ENCODE measurements at regions not wholly inside any gene's neighbourhood (a gene's known extent, or its start where the extent isn't known, plus 50 kb on each side); places are given as distances from the start of the nearest gene placed in this dataset.
"Not testable (repeated sequence)": the region's sequence is repeated elsewhere in the genome, so short reads cannot be mapped to it uniquely, and the experiment has no call there.

DNA sequence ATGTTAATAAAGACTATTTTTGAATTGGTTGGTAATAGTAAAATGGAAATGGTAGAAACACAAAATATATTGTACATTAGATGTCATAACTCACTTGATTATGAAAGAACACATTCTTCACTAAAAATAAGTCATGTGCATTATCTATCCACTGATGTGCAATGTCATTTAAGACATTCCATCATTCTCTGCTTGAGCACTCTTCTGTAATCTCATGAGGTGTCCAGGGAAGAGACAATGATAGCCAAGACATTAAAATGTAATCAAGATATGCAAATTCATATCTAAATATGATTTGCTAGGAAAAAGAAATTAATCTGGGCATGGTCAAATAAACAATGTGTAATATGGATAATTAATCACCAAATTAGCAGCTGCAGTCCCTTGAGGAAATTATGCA is 422.5 kb downstream of the BTG1 start:
- Mint-ChIP-seq H3K4me1 (ENCODE audit: low read depth) (peaks cover 7% of the 10 kb centered on the region), H3K27me3 (ENCODE audit: low read depth) (no peaks in the 10 kb centered on the region), H3K9me3 (peaks cover 3% of the 10 kb centered on the region), H3K36me3 (ENCODE audit: low read depth) (no peaks in the 10 kb centered on the region), H3K27ac (no peak overlapping the region), H3K4me3 (no peak overlapping the region)
- intact Hi-C loops (cut with micrococcal nuclease): no loop called here
- no peak for DNase-seq
- CTCF ChIA-PET: no interaction called here

DNA sequence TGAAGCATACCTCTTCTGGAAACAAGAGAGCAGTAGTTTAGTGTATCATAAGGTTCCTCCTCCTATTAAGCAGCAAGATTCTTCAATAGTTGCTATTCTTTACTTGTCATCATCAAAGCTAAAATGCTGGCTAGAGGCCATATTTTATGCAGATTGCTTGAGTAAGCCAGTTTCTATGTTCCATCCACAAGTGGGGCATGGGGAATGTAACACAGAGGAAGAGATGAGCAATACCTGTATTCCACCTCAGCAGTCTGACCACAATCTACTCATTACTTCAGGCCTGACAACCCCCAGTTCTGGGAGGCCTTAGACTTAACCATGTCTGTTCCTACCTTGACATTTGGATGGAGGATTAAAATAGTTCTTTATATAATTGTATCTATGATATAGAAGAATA is 423.6 kb downstream of the BTG1 start:
- H3K4me3 Mint-ChIP-seq: no peak overlapping the region
- DNase-seq: peak; percentile 40
- intact Hi-C loops (cut with micrococcal nuclease): no loop called here

DNA sequence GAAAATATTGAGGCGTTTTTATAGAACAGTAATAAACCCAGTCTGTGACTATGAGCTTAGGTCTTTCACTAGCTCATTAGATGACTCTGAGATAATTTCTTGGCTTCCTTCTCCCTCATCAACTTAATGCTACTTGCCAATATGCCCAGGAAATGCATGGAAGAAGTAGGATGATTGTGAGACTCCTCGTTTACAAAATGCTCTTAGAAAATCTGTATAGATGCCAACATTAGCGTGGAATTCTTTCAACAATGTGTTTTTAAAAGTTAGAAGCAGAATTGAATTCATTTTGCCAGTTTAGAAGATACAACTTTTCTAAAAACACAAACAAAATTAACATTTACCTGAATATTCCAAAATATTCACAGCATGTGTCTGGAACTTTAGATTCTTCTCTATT is 424.6 kb downstream of the BTG1 start:
- H3K36me3 Mint-ChIP-seq (ENCODE audit: low read depth): no peaks in the 10 kb centered on the region
- CTCF ChIA-PET: no interaction called here

More for the DNA sequence above, 423.6 kb downstream of the BTG1 start:
- no peak overlapping the region for H3K27ac Mint-ChIP-seq
- CTCF ChIA-PET: interaction anchor here (1.0 kb wide), 1 partner anchor 34 kb away, joined by 3 read pairs; no protein-coding TSS in a partner anchor
- H3K9me3 Mint-ChIP-seq: no peaks in the 10 kb centered on the region
- H3K27me3 Mint-ChIP-seq (ENCODE audit: low read depth): no peaks in the 10 kb centered on the region
- peaks cover 7% of the 10 kb centered on the region for H3K4me1 Mint-ChIP-seq (ENCODE audit: low read depth)
- no peaks in the 10 kb centered on the region for H3K36me3 Mint-ChIP-seq (ENCODE audit: low read depth)

DNA sequence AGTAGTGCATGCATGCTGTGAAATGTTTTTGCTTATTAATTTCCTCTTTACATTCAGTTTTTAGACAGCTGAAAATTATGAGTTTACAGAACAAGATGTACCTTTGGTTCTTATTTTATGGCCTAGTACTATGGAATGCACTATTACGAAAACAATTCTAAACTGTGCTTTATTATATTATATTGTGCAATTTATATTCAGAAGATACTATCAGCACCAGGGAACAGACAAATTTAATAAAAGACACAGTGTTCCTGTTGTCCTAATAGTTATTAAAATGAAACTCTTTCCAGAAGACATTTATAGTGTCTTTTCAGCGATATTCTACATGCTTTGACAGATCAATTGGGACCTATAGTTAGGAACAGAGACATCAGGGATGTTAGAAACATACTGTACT is 427.3 kb downstream of the BTG1 start:
- H3K36me3 Mint-ChIP-seq (ENCODE audit: low read depth): no peaks in the 10 kb centered on the region
- H3K4me3 Mint-ChIP-seq: no peak overlapping the region
- intact Hi-C loops (cut with micrococcal nuclease): no loop called here
- H3K9me3 Mint-ChIP-seq: no peaks in the 10 kb centered on the region
- peaks cover 7% of the 10 kb centered on the region for H3K4me1 Mint-ChIP-seq (ENCODE audit: low read depth)
- no peak overlapping the region for H3K27ac Mint-ChIP-seq
- no peak for DNase-seq
- CTCF ChIA-PET: no interaction called here
- no peaks in the 10 kb centered on the region for H3K27me3 Mint-ChIP-seq (ENCODE audit: low read depth)

More for the DNA sequence above, 424.6 kb downstream of the BTG1 start:
- intact Hi-C loops (cut with micrococcal nuclease): no loop called here
- Mint-ChIP-seq H3K9me3 (no peaks in the 10 kb centered on the region), H3K27ac (no peak overlapping the region), H3K27me3 (ENCODE audit: low read depth) (no peaks in the 10 kb centered on the region), H3K4me3 (no peak overlapping the region), H3K4me1 (ENCODE audit: low read depth) (peaks cover 7% of the 10 kb centered on the region)
- no peak for DNase-seq

DNA sequence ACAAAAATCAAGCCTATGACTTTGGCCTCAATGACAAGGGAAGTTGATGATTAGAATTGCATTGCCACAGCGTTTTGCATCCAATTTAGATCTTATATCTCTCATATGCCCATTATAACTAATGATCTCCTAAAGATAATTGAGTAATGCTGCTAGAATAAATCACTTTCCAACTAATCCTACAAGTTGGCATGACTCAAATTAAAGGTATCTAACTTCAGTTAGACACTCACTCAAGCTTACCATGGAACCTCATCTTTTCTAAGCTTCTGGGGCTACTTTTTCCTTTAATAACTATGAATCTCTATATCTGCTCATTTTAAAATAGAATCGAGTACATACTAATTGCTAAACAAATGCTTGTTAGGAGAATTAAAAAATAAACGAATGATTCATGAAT is 427.8 kb downstream of the BTG1 start:
- H3K27ac Mint-ChIP-seq: no peak overlapping the region
- no peaks in the 10 kb centered on the region for H3K27me3 Mint-ChIP-seq (ENCODE audit: low read depth)
- no peak overlapping the region for H3K4me3 Mint-ChIP-seq
- peaks cover 7% of the 10 kb centered on the region for H3K4me1 Mint-ChIP-seq (ENCODE audit: low read depth)
- H3K36me3 Mint-ChIP-seq (ENCODE audit: low read depth): no peaks in the 10 kb centered on the region
- H3K9me3 Mint-ChIP-seq: no peaks in the 10 kb centered on the region
- no peak for DNase-seq
- intact Hi-C loops (cut with micrococcal nuclease): no loop called here
- CTCF ChIA-PET: no interaction called here

DNA sequence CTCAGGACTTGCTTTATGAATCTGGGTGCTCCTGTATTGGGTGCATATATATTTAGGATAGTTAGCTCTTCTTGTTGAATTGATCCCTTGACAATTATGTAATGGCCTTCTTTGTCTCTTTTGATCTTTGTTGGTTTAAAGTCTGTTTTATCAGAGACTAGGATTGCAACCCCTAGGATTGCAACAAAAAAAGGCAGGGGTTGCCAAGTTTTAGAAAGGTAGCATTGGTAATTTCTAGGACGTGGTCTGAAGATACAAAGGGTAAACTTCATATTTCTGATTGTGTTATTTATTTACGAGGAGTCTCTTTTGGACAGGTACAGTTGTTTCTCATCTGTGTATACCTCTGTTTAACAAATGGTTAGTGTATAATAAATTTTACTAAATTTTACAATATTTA is 433.7 kb downstream of the BTG1 start:
- DNase-seq; H3K27ac Mint-ChIP-seq; CTCF ChIA-PET; H3K27me3 Mint-ChIP-seq (ENCODE audit: low read depth); H3K9me3 Mint-ChIP-seq; H3K4me3 Mint-ChIP-seq; H3K4me1 Mint-ChIP-seq (ENCODE audit: low read depth); H3K36me3 Mint-ChIP-seq (ENCODE audit: low read depth); intact Hi-C loops (cut with micrococcal nuclease): not testable (repeated sequence)

DNA sequence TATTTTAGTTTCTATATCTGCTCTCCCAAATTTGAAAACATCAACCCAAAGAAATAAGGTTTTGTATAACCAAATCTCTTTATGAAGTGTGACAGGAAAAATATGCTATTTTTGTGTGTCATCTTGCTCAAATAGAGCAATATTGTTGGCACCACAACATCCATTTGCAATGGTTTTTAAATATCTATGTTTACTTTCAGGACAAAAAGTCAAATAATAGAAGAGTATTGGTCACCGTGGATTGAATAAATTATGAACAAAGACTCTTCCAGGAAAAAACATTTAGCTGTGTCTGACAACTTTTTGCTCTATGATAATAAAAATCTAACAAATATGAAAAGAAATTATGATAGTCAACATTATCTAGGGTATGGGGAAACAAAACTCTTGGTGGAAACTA is 439.2 kb downstream of the BTG1 start:
- Mint-ChIP-seq H3K27ac (no peak overlapping the region), H3K27me3 (ENCODE audit: low read depth) (no peaks in the 10 kb centered on the region), H3K9me3 (no peaks in the 10 kb centered on the region), H3K36me3 (ENCODE audit: low read depth) (no peaks in the 10 kb centered on the region), H3K4me1 (ENCODE audit: low read depth) (no peaks in the 10 kb centered on the region), H3K4me3 (no peak overlapping the region)
- CTCF ChIA-PET: no interaction called here
- intact Hi-C loops (cut with micrococcal nuclease): no loop called here
- DNase-seq: no peak

DNA sequence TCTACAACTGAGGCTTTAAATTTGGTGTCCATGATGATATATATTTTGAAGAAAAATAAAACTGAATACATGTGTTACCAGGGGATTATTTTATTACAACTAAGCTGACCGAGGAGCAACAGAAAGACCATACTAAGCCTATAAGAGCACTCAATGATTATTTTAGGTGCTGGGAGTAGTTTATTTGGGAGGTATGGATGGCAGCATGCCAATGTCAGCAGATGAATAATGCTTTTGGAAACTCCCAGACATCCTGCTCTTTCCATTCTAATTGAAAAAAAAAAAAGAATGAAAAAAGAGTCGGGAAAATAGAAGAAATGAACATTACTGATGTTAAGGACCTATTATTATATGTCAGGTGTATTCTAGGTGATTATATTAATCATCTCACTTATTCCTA is 441.2 kb downstream of the BTG1 start:
- CTCF ChIA-PET: no interaction called here
- no peak for DNase-seq
- H3K4me1 Mint-ChIP-seq (ENCODE audit: low read depth): no peaks in the 10 kb centered on the region

DNA sequence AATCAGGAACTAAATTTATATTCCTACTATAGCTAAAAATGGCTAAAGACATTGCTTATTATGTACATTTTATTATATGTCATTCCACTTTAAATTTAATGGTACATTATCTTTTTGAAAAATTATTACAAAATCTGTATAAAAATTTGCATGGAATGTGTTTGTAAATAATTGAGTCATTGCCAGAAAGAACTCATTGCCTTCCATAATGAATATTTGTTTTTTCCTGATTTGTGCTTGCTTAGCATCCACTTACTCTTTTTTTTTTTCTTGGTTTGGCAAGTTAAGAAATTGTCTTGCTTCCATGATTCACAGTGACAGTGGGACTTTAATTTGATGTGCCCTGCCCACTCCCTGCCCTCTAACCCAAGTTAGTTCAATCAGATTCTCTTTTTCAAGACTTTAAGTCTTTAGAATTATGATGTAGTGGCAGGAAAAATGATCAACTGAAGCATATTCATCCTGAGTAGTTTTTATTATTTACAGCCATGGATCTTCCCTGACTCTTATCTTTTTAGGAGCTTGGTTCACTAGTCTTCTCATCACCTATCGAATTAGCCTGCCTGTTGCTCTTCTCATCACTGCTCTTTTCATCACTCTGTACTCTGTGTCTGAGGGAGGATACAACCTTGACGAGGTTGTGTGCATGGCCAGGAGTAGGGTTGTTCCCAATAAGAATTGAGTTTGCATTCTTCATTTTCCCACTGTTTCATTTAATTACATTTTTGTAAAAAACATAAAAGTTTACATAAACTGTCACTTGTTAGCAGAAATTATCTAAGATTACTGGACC is 442.0 kb downstream of the BTG1 start:
- Mint-ChIP-seq H3K4me3 (no peak overlapping the region), H3K27ac (no peak overlapping the region), H3K4me1 (ENCODE audit: low read depth) (no peaks in the 10 kb centered on the region), H3K9me3 (peaks cover 6% of the 10 kb centered on the region), H3K27me3 (ENCODE audit: low read depth) (no peaks in the 10 kb centered on the region), H3K36me3 (ENCODE audit: low read depth) (no peaks in the 10 kb centered on the region)
- CTCF ChIA-PET: no interaction called here
- DNase-seq: no peak
- intact Hi-C loops (cut with micrococcal nuclease): loop anchor here (2.0 kb wide), 1 partner anchor 27 kb away; no protein-coding TSS in a partner anchor

More for the DNA sequence above, 441.2 kb downstream of the BTG1 start:
- H3K27ac Mint-ChIP-seq: no peak overlapping the region
- no peaks in the 10 kb centered on the region for H3K36me3 Mint-ChIP-seq (ENCODE audit: low read depth)
- no peaks in the 10 kb centered on the region for H3K9me3 Mint-ChIP-seq
- H3K27me3 Mint-ChIP-seq (ENCODE audit: low read depth): no peaks in the 10 kb centered on the region
- intact Hi-C loops (cut with micrococcal nuclease): no loop called here
- H3K4me3 Mint-ChIP-seq: no peak overlapping the region

DNA sequence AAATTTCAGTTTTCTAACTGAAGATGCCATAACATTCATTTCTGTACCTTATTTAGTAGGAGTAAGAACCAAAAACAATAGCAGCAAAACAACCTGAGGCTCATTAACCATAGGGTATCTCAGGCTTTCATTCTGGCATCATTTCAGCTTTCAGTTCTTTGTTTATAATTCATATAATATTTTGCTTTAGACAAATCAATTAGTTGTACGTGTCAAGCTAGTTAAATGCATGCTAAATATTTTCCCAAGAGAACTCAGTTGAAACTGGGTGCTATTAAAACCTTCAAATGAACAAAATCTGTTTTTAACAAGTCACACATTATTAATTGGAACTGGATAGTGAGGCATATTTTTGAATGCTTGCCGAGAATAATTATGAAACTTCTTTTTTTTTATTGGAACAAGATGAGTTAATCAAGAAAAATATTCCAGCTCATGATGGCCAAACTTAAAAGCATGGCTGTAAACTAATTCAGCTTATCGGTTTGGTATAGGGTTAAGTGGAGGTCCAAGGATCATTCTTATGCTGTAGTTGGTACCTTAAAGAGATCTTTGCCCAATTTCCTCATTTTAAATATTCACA is 442.7 kb downstream of the BTG1 start:
- CTCF ChIA-PET: no interaction called here
- no peak for DNase-seq
- Mint-ChIP-seq H3K27me3 (ENCODE audit: low read depth) (no peaks in the 10 kb centered on the region), H3K36me3 (ENCODE audit: low read depth) (no peaks in the 10 kb centered on the region), H3K4me1 (ENCODE audit: low read depth) (no peaks in the 10 kb centered on the region), H3K4me3 (no peak overlapping the region), H3K9me3 (peaks cover 6% of the 10 kb centered on the region), H3K27ac (no peak overlapping the region)
- intact Hi-C loops (cut with micrococcal nuclease): loop anchor here (2.0 kb wide), 1 partner anchor 28 kb away; no protein-coding TSS in a partner anchor

DNA sequence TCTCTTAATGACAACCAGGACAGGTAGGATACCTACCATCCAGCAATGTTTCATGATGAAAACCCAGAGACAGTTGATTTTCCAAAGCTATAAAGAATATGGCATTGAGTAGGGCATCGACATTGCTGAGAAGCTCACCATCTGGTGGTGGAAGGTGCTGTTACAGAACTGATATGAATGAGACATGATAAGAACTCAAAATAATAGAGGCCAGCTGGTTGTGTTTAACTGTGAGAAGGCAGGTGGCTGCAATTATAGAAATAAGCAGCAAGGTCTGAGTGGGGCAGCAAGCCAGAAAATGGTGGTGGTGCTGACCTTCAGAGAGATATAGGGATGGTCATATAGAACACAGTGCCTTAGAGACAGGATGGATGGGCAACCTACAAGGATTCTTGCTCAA is 449.7 kb downstream of the BTG1 start:
- H3K36me3 Mint-ChIP-seq (ENCODE audit: low read depth): no peaks in the 10 kb centered on the region
- H3K27ac Mint-ChIP-seq: no peak overlapping the region
- DNase-seq: no peak
- intact Hi-C loops (cut with micrococcal nuclease): no loop called here
- H3K4me3 Mint-ChIP-seq: no peak overlapping the region
- no peaks in the 10 kb centered on the region for H3K27me3 Mint-ChIP-seq (ENCODE audit: low read depth)
- H3K9me3 Mint-ChIP-seq: peaks cover 13% of the 10 kb centered on the region
- H3K4me1 Mint-ChIP-seq (ENCODE audit: low read depth): no peaks in the 10 kb centered on the region
- CTCF ChIA-PET: interaction anchor here (0.6 kb wide), 1 partner anchor 123 kb away, joined by 3 read pairs; no protein-coding TSS in a partner anchor

DNA sequence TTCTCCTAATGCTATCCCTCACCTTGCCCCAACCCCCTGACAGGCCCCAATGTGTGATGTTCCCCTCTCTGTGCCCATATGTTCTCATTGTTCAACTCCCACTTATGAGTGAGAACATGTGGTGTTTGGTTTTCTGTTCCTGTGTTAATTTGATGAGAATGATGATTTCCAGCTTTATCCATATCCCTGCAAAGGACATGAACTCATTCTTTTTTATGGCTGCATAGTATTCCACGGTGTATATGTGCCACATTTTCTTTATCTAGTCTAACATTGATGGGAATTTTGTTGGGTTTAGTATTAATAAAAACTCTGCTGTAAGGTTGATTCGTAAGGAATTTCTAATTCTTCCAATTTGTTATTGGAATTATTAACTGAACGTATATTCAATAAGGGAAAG is 450.2 kb downstream of the BTG1 start:
- H3K36me3 Mint-ChIP-seq (ENCODE audit: low read depth); H3K4me3 Mint-ChIP-seq; DNase-seq; H3K27ac Mint-ChIP-seq; H3K4me1 Mint-ChIP-seq (ENCODE audit: low read depth); H3K27me3 Mint-ChIP-seq (ENCODE audit: low read depth); intact Hi-C loops (cut with micrococcal nuclease): not testable (repeated sequence)
- CTCF ChIA-PET: interaction anchor here (0.6 kb wide), 1 partner anchor 122 kb away, joined by 3 read pairs; no protein-coding TSS in a partner anchor
- H3K9me3 Mint-ChIP-seq: peaks cover 13% of the 10 kb centered on the region

DNA sequence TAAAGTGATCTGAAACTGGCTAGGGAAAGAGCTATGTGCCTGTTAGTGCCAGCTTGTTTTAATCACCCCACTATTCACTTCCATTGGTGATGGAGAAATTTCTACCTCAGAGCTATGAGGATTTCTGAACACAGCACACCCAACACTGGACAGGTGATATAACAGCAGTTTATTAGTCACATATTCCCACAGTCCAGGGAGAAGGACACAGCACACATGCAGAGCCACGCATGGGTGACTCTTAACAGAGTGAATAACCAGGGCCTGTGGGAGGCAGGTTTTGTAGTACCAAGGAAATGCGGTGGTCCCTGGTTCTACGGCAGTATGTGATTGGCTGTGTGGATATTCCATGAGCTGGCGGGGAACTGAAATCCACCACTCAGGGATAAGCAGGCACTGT is 455.1 kb downstream of the BTG1 start:
- Mint-ChIP-seq H3K9me3 (peaks cover 3% of the 10 kb centered on the region), H3K4me1 (ENCODE audit: low read depth) (peaks cover 16% of the 10 kb centered on the region), H3K4me3 (no peak overlapping the region), H3K27ac (no peak overlapping the region), H3K27me3 (ENCODE audit: low read depth) (no peaks in the 10 kb centered on the region), H3K36me3 (ENCODE audit: low read depth) (no peaks in the 10 kb centered on the region)
- CTCF ChIA-PET: no interaction called here
- DNase-seq: no peak
- intact Hi-C loops (cut with micrococcal nuclease): no loop called here

Measured in activated naive CD4-positive, alpha-beta T cell treated with anti-CD3 and anti-CD28 coated beads for 36 hours (primary cell).